BLaER1 (cell line): ENCODE measurements at regions not wholly inside any gene's neighbourhood (a gene's known extent, or its start where the extent isn't known, plus 50 kb on each side); places are given as distances from the start of the nearest gene placed in this dataset.

Experiments used
- H3K27ac ChIP-seq: shearing (Covaris generic); formaldehyde crosslinking; 2 replicates; pipeline ENCODE4 v1.8.1; 2022
- H3K27me3 ChIP-seq: shearing (Covaris generic); formaldehyde crosslinking; 2 replicates; pipeline ENCODE4 v1.8.1; 2022
- H3K36me3 ChIP-seq: shearing (Covaris generic); formaldehyde crosslinking; 2 replicates; pipeline ENCODE4 v1.8.1; 2022
- H3K4me1 ChIP-seq: shearing (Covaris generic); formaldehyde crosslinking; 2 replicates; pipeline ENCODE4 v1.8.1; 2022
- H3K4me2 ChIP-seq: shearing (Covaris generic); formaldehyde crosslinking; 2 replicates; pipeline ENCODE4 v1.8.1; 2022
- H3K4me3 ChIP-seq: shearing (Covaris generic); formaldehyde crosslinking; 2 replicates; pipeline ENCODE4 v1.8.1; 2022
- H3K9ac ChIP-seq: shearing (Covaris generic); formaldehyde crosslinking; 2 replicates; pipeline ENCODE4 v1.8.1; 2022
- H3K9me3 ChIP-seq: shearing (Covaris generic); formaldehyde crosslinking; 2 replicates; pipeline ENCODE4 v1.8.1; 2022
- H4K20me1 ChIP-seq: shearing (Covaris generic); formaldehyde crosslinking; 2 replicates; pipeline ENCODE4 v1.8.1; 2022
- Cebpa-rat ChIP-seq: shearing (Covaris generic); IDR thresholded peaks from 2 replicates; pipeline ENCODE4 v1.8.1; 2022

DNA sequence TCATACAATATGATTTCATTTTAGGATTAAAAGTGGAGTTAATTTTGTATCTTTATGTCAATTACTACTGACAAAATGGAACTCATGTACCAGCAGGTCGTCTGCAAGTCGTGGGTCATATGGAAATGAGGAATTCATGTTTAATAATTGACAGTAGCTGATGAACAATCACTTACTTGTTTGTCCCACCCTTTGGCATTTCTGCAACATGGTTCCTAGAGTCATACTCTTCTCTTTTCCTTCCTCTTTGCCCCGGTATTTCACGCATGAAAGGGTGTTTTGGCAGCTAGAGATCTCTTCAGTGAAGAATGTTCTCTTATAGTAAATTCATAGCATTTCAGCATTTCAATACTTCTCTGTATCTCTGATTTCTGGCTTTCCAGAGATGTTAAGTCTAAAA, 133.3 kb upstream of the SLC24A5 start:
- no peak overlapping the region for H3K27ac ChIP-seq

GRCh38 chr15:47987908-47988532, 132.8 kb upstream of the SLC24A5 start:
- H3K4me3 ChIP-seq: no peak overlapping the region
- no peaks in the 10 kb centered on the region for H3K36me3 ChIP-seq
- H3K27me3 ChIP-seq: no peaks in the 10 kb centered on the region
- TF ChIP-seq Cebpa-rat: no peak
- peak overlapping the region; percentile 22; the same call in 1 of the 2 replicates for H3K4me2 ChIP-seq
- H3K9me3 ChIP-seq: no peaks in the 10 kb centered on the region
- H3K4me1 ChIP-seq: peaks cover 8% of the 10 kb centered on the region
- no peaks in the 10 kb centered on the region for H4K20me1 ChIP-seq
- no peak overlapping the region for H3K27ac ChIP-seq
- no peak overlapping the region for H3K9ac ChIP-seq

More for the DNA sequence above, 133.3 kb upstream of the SLC24A5 start:
- Histone ChIP-seq H3K27me3 (no peaks in the 10 kb centered on the region), H4K20me1 (no peaks in the 10 kb centered on the region), H3K4me2 (peak overlapping the region; percentile 22), H3K9ac (no peak overlapping the region), H3K4me3 (no peak overlapping the region), H3K4me1 (peaks cover 8% of the 10 kb centered on the region), H3K9me3 (no peaks in the 10 kb centered on the region), H3K36me3 (no peaks in the 10 kb centered on the region)
- no peak for TF ChIP-seq Cebpa-rat

DNA sequence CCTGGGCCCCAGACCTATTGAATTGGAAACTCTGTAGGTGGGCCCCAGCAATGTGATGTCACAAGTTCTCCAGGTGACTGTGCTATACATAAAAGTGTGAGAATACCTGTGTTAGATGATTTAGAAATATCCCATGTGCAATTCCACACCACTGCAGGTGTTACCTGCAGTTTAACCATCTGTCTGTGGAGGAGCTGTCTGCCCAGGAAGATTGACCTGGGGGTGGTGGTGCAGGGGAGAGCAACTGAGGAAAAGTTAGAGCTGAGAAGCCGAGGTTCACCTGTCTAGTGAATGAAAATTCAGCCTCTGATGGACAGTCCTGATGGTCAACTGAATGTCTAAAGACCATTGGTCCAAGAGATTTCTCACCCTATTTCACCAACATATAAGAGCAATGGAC, 132.2 kb upstream of the SLC24A5 start:
- H4K20me1 ChIP-seq: no peaks in the 10 kb centered on the region
- no peak for TF ChIP-seq Cebpa-rat
- no peaks in the 10 kb centered on the region for H3K9me3 ChIP-seq
- peaks cover 8% of the 10 kb centered on the region for H3K4me1 ChIP-seq
- no peaks in the 10 kb centered on the region for H3K27me3 ChIP-seq
- H3K4me2 ChIP-seq: no peak overlapping the region
- H3K9ac ChIP-seq: no peak overlapping the region
- no peaks in the 10 kb centered on the region for H3K36me3 ChIP-seq
- H3K4me3 ChIP-seq: no peak overlapping the region
- no peak overlapping the region for H3K27ac ChIP-seq

GRCh38 chr15:47990821-47991220, 130.0 kb upstream of the SLC24A5 start:
- Histone ChIP-seq H3K9ac (no peak overlapping the region), H4K20me1 (no peaks in the 10 kb centered on the region), H3K4me2 (no peak overlapping the region), H3K9me3 (no peaks in the 10 kb centered on the region), H3K27me3 (no peaks in the 10 kb centered on the region), H3K27ac (no peak overlapping the region), H3K4me3 (no peak overlapping the region), H3K4me1 (peaks cover 8% of the 10 kb centered on the region), H3K36me3 (no peaks in the 10 kb centered on the region)
- no peak for TF ChIP-seq Cebpa-rat

GRCh38 chr15:47991357-47991756, 129.4 kb upstream of the SLC24A5 start:
- no peak for TF ChIP-seq Cebpa-rat
- H3K4me3 ChIP-seq: no peak overlapping the region
- H3K27ac ChIP-seq: no peak overlapping the region
- H3K4me2 ChIP-seq: no peak overlapping the region
- H3K4me1 ChIP-seq: peaks cover 8% of the 10 kb centered on the region
- H4K20me1 ChIP-seq: no peaks in the 10 kb centered on the region
- no peak overlapping the region for H3K9ac ChIP-seq
- no peaks in the 10 kb centered on the region for H3K27me3 ChIP-seq
- no peaks in the 10 kb centered on the region for H3K9me3 ChIP-seq
- no peaks in the 10 kb centered on the region for H3K36me3 ChIP-seq

DNA sequence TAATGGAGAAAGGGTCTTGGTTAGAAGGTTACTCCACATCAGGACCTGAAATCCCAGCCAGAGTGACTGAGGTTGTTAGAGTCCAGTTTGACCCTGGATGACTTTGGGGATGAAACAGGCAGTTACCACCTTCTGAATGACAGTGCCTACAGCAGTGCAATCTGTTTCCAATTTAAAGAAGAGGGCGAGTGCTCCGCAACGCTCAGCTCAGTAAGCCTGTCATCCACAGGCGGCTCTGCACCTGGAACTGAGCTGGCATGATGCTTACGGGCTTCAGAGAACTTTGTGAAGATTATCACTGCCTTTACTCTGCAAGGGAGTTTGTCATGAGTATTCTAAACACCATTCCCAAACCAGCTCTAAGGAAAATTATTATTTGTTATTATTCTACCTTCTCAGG, 127.7 kb upstream of the SLC24A5 start:
- no peak for TF ChIP-seq Cebpa-rat
- no peak overlapping the region for H3K4me3 ChIP-seq
- H3K9ac ChIP-seq: no peak overlapping the region
- no peaks in the 10 kb centered on the region for H3K9me3 ChIP-seq
- no peaks in the 10 kb centered on the region for H3K36me3 ChIP-seq
- no peaks in the 10 kb centered on the region for H3K27me3 ChIP-seq
- no peaks in the 10 kb centered on the region for H3K4me1 ChIP-seq
- H4K20me1 ChIP-seq: no peaks in the 10 kb centered on the region
- H3K4me2 ChIP-seq: no peak overlapping the region
- no peak overlapping the region for H3K27ac ChIP-seq

- no peaks in the 10 kb centered on the region for H4K20me1 ChIP-seq
- H3K4me1 ChIP-seq: peaks cover 13% of the 10 kb centered on the region
- H3K4me2 ChIP-seq: no peak overlapping the region
- H3K27me3 ChIP-seq: no peaks in the 10 kb centered on the region
- H3K36me3 ChIP-seq: no peaks in the 10 kb centered on the region
- no peaks in the 10 kb centered on the region for H3K9me3 ChIP-seq
- H3K9ac ChIP-seq: no peak overlapping the region
- no peak for TF ChIP-seq Cebpa-rat
- no peak overlapping the region for H3K4me3 ChIP-seq
- H3K27ac ChIP-seq: no peak overlapping the region
These were observed 123.4 kb upstream of the SLC24A5 start for GRCh38 chr15:47997195-47998080.

- no peaks in the 10 kb centered on the region for H4K20me1 ChIP-seq
- no peaks in the 10 kb centered on the region for H3K36me3 ChIP-seq
- H3K27me3 ChIP-seq: no peaks in the 10 kb centered on the region
- peaks cover 13% of the 10 kb centered on the region for H3K4me1 ChIP-seq
- H3K27ac ChIP-seq: no peak overlapping the region
- no peak overlapping the region for H3K9ac ChIP-seq
- H3K9me3 ChIP-seq: no peaks in the 10 kb centered on the region
- no peak for TF ChIP-seq Cebpa-rat
- no peak overlapping the region for H3K4me2 ChIP-seq
- no peak overlapping the region for H3K4me3 ChIP-seq
These were observed 122.2 kb upstream of the SLC24A5 start for GRCh38 chr15:47998619-47999019.

DNA sequence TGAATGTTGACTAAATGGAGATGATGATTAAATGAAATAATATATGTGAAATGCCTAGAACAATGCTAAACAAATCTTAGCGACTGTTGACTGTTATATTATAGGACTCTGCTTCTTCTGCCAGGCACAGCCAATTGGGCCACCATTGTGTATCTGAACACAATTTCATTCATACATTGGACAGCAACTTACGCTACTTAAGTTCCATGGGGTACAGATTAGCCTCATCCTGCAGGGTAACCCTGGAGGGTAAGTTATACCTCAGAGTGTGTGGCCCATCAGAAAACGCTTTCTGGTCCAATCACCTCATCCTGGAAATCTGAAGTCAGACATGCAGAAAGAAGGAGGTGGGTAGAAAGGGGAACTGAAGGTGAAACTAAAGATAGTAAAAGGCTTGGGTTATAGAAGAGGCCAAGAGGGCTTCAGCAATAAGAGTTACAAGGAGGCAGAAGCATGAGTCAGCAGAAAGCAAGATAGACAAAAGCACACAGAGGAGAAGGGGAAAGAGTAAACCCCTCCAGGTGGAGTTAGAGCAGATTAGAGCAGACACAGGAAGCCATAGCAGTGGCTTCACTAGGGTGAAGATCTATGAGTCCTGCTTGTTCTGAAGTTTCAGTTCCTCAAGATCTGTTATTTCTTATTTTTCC, 119.3 kb upstream of the SLC24A5 start:
- Histone ChIP-seq H3K4me3 (no peak overlapping the region), H3K4me1 (peaks cover 13% of the 10 kb centered on the region), H3K9ac (no peak overlapping the region), H3K9me3 (no peaks in the 10 kb centered on the region), H3K27ac (no peak overlapping the region), H4K20me1 (no peaks in the 10 kb centered on the region), H3K27me3 (no peaks in the 10 kb centered on the region), H3K4me2 (peak overlapping the region; percentile 44), H3K36me3 (no peaks in the 10 kb centered on the region)
- no peak for TF ChIP-seq Cebpa-rat

DNA sequence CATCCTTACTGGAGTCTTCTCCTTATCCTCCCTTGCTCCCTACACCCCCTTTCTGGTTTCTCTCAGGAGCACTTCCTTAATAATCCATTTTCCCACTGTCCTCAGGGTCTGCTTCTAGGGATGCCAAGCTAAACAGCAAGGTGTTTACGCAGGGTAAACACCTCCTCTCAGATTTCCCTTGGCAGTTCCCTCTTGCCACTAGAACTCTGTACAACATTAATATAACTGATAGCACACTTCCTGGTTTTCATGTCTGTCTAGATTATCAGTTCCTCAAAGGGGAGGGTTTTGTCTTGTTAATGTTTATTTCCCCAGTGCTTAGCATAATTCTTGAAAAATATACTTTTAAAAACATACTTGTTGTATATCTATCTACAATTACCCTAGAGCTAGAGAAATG, 118.0 kb upstream of the SLC24A5 start:
- Histone ChIP-seq H3K27me3 (no peaks in the 10 kb centered on the region), H3K4me2 (no peak overlapping the region), H3K9me3 (no peaks in the 10 kb centered on the region), H4K20me1 (no peaks in the 10 kb centered on the region), H3K4me1 (peaks cover 13% of the 10 kb centered on the region), H3K27ac (no peak overlapping the region), H3K9ac (no peak overlapping the region), H3K36me3 (no peaks in the 10 kb centered on the region), H3K4me3 (no peak overlapping the region)
- no peak for TF ChIP-seq Cebpa-rat
